T1000 (cell line): ENCODE measurements at regions not wholly inside any gene's neighbourhood (a gene's known extent, or its start where the extent isn't known, plus 50 kb on each side); places are given as distances from the start of the nearest gene placed in this dataset.

Experiments used
- DNase-seq: peaks from one replicate; lab custom pipeline; 2025; ENCODE audit warnings: mixed read lengths; lab: John Stamatoyannopoulos, UW

- DNase-seq: no peak
Measured at GRCh38 chr3:86175593-86176444, 815.1 kb downstream of the VGLL3 start.

GRCh38 chr3:86175051-86175536, 815.9 kb downstream of the VGLL3 start:
- no peak for DNase-seq

- no peak for DNase-seq
Measured at GRCh38 chr3:86173401-86173800, 817.5 kb downstream of the VGLL3 start.

- no peak for DNase-seq
Measured at GRCh38 chr3:86168512-86168911, 822.4 kb downstream of the VGLL3 start.

GRCh38 chr3:86162521-86162920, 828.4 kb downstream of the VGLL3 start:
- no peak for DNase-seq

- no peak for DNase-seq
Measured at GRCh38 chr3:86161493-86161892, 829.5 kb downstream of the VGLL3 start.

- DNase-seq: no peak
Measured at GRCh38 chr3:86152620-86153019, 838.3 kb downstream of the VGLL3 start.

GRCh38 chr3:86149054-86149453, 841.9 kb downstream of the VGLL3 start:
- no peak for DNase-seq

- DNase-seq: no peak
Measured at GRCh38 chr3:86147119-86147518, 843.8 kb downstream of the VGLL3 start.

- DNase-seq: no peak
Measured at GRCh38 chr3:86126552-86126951, 864.4 kb downstream of the VGLL3 start.
